ENCODE measurements at regions not wholly inside any gene's neighbourhood (a gene's known extent, or its start where the extent isn't known, plus 50 kb on each side); places are given as distances from the start of the nearest gene placed in this dataset.

DNA sequence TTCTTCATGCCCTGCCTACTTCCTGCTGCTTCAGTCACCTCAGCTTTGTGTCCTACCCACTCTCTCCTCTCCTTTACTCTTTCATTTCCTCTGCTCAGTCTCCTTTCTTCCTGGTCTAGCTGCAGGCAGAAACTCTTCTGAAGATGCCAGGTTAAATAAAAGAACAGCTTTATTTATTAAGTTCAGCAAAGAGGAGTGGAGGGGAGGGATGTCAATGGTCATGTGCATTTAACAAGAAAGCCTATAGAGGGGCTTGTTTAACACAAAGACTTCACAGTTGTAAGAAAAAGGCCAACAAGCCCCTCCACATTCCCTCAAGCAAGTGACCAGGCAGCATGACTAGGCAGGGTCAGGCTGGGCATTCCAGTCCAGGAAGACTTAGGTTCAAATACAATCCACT is 609.2 kb downstream of the INSC start:
- Histone ChIP-seq H3K36me3 (replicated peaks in 1 of 2; ENCODE audit: control insufficient read depth in 1 of 2, insufficient read depth in 2 of 2, low read length in 2 of 2) (no peaks in the 10 kb centered on the region), H3K4me2 (replicated peaks; ENCODE audit: extremely low read depth, low read length, poor library complexity, severe bottlenecking) (no peak overlapping the region), H3K4me3 (replicated peaks in 1 of 3; ENCODE audit: low read depth in 2 of 3, low read length in 3 of 3) (no peak overlapping the region), H2AFZ (ENCODE audit: insufficient read depth, low read depth, low read length, poor library complexity, severe bottlenecking) (no peak overlapping the region), H4K20me1 (ENCODE audit: insufficient read depth, low read length) (no peaks in the 10 kb centered on the region), H3K4me1 (ENCODE audit: control insufficient read depth in 1 of 2, insufficient read depth in 2 of 2, low read length in 2 of 2) (no peaks in the 10 kb centered on the region), H3K27me3 (ENCODE audit: control insufficient read depth in 2 of 2, insufficient read depth in 2 of 2, low read length in 2 of 2) (no peaks in the 10 kb centered on the region), H3K79me2 (ENCODE audit: insufficient read depth, low read length) (no peaks in the 10 kb centered on the region), H3K9me3 (replicated peaks in 1 of 2; ENCODE audit: control insufficient read depth in 1 of 2, insufficient read depth in 1 of 2, low read length in 2 of 2) (no peaks in the 10 kb centered on the region), H3K9ac (ENCODE audit: insufficient read depth, low read length, poor library complexity, severe bottlenecking) (no peak overlapping the region), H3K27ac (ENCODE audit: low read depth in 1 of 2, low read length in 2 of 2) (no peak overlapping the region)
- no peaks in the 10 kb centered on the region for H3K36me3 Mint-ChIP-seq
- H3K4me3 Mint-ChIP-seq = no peak overlapping the region
- DNase-seq = no peak
- no peaks in the 10 kb centered on the region for H3K4me1 Mint-ChIP-seq
- intact Hi-C loops (cut with micrococcal nuclease) = no loop called here
- TF ChIP-seq, protein P1, sequence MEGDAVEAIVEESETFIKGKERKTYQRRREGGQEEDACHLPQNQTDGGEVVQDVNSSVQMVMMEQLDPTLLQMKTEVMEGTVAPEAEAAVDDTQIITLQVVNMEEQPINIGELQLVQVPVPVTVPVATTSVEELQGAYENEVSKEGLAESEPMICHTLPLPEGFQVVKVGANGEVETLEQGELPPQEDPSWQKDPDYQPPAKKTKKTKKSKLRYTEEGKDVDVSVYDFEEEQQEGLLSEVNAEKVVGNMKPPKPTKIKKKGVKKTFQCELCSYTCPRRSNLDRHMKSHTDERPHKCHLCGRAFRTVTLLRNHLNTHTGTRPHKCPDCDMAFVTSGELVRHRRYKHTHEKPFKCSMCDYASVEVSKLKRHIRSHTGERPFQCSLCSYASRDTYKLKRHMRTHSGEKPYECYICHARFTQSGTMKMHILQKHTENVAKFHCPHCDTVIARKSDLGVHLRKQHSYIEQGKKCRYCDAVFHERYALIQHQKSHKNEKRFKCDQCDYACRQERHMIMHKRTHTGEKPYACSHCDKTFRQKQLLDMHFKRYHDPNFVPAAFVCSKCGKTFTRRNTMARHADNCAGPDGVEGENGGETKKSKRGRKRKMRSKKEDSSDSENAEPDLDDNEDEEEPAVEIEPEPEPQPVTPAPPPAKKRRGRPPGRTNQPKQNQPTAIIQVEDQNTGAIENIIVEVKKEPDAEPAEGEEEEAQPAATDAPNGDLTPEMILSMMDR (IDR thresholded peaks at IDR 0.05) = no peak
- peaks cover 0 to 10% (median 4%) of the 10 kb centered on the region in 7 donors for H3K9me3 Mint-ChIP-seq
- peaks cover 0 to 4% (median 2%) of the 10 kb centered on the region in 3 donors for H3K27me3 Mint-ChIP-seq (ENCODE audit: low read depth in 3 of 3)
- H3K27ac Mint-ChIP-seq = no peak overlapping the region

DNA sequence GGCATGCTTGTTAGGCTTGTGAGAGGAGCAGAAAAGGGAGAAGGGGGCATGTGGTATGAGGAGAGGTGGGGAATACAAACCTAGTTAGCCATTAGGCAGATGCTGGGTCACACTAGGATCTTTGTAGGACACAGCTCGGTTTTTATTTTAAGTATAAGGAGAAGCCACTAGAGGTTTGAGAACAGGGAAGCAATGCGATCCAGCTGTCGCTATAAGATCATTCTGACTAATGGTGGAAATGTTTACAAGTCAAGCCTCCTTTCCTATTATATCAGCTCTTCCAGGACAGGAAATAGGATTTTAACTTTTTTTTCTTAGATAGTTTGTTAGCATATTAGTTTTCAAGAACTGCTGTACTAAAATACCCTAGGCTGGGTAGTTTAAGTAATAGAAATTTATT is 609.9 kb downstream of the INSC start:
- H3K27me3 Mint-ChIP-seq (ENCODE audit: low read depth in 3 of 3) = peaks cover 0 to 4% (median 2%) of the 10 kb centered on the region in 3 donors
- Histone ChIP-seq H3K4me3 (replicated peaks in 1 of 3; ENCODE audit: low read depth in 2 of 3, low read length in 3 of 3) (no peak overlapping the region), H3K9ac (ENCODE audit: insufficient read depth, low read length, poor library complexity, severe bottlenecking) (no peak overlapping the region), H3K27me3 (ENCODE audit: control insufficient read depth in 2 of 2, insufficient read depth in 2 of 2, low read length in 2 of 2) (no peaks in the 10 kb centered on the region), H3K9me3 (replicated peaks in 1 of 2; ENCODE audit: control insufficient read depth in 1 of 2, insufficient read depth in 1 of 2, low read length in 2 of 2) (no peaks in the 10 kb centered on the region), H2AFZ (ENCODE audit: insufficient read depth, low read depth, low read length, poor library complexity, severe bottlenecking) (no peak overlapping the region), H3K79me2 (ENCODE audit: insufficient read depth, low read length) (no peaks in the 10 kb centered on the region), H3K4me1 (ENCODE audit: control insufficient read depth in 1 of 2, insufficient read depth in 2 of 2, low read length in 2 of 2) (no peaks in the 10 kb centered on the region), H3K36me3 (replicated peaks in 1 of 2; ENCODE audit: control insufficient read depth in 1 of 2, insufficient read depth in 2 of 2, low read length in 2 of 2) (no peaks in the 10 kb centered on the region), H4K20me1 (ENCODE audit: insufficient read depth, low read length) (no peaks in the 10 kb centered on the region), H3K27ac (ENCODE audit: low read depth in 1 of 2, low read length in 2 of 2) (no peak overlapping the region), H3K4me2 (replicated peaks; ENCODE audit: extremely low read depth, low read length, poor library complexity, severe bottlenecking) (no peak overlapping the region)
- H3K27ac Mint-ChIP-seq = no peak overlapping the region
- no peak overlapping the region for H3K4me3 Mint-ChIP-seq
- 83% methylated on average over 1 of the region's 3 CpGs for WGBS (ENCODE audit: insufficient coverage)
- peaks cover 0 to 6% (median 4%) of the 10 kb centered on the region in 7 donors for H3K9me3 Mint-ChIP-seq
- TF ChIP-seq, protein P1 (IDR thresholded peaks at IDR 0.05) = no peak
- no peaks in the 10 kb centered on the region for H3K4me1 Mint-ChIP-seq
- DNase-seq = no peak
- H3K36me3 Mint-ChIP-seq = no peaks in the 10 kb centered on the region
- intact Hi-C loops (cut with micrococcal nuclease) = no loop called here
